Heart right ventricle (tissue), 16 donors: ENCODE measurements at regions not wholly inside any gene's neighbourhood (a gene's known extent, or its start where the extent isn't known, plus 50 kb on each side); places are given as distances from the start of the nearest gene placed in this dataset.

Experiments used
- ATAC-seq, 8 donors: fragments of 200-7000 bp; cut with Tn5 transposase; one replicate each; pipeline ENCODE4 v1.9.1; 2020; ENCODE audit warnings: mild to moderate bottlenecking in 8 of 8, moderate library complexity in 8 of 8, moderate number of reproducible peaks in 1 of 8
- DNase-seq, 2 donors: peaks; one replicate each; pipeline ENCODE4 v3.0.0-alpha.2; 2020
- H3K27ac ChIP-seq, 10 donors: fragments of 200-600 bp; sonication (generic) in 2 of 10; one replicate each; pipeline versions ENCODE4 v1.5.0 to v1.8.0; 2020 to 2022; ENCODE audit warnings: mild to moderate bottlenecking in 3 of 10
- H3K27me3 ChIP-seq, 7 donors: fragments of 200-600 bp; one replicate each; pipeline ENCODE4 v1.8.0; 2021 to 2022; ENCODE audit warnings: mild to moderate bottlenecking in 2 of 7
- H3K36me3 ChIP-seq, 9 donors: fragments of 200-600 bp; sonication (generic) in 1 of 9; one replicate each; pipeline versions ENCODE4 v1.5.0 to v1.8.0; 2020 to 2022; ENCODE audit warnings: mild to moderate bottlenecking in 2 of 9
- H3K4me1 ChIP-seq, 9 donors: fragments of 200-600 bp; sonication (generic) in 1 of 9; one replicate each; pipeline versions ENCODE4 v1.5.0 to v1.8.0; 2020 to 2022; ENCODE audit warnings: mild to moderate bottlenecking in 4 of 9
- H3K4me3 ChIP-seq, 10 donors: fragments of 200-600 bp; sonication (generic) in 2 of 10; one replicate each; pipeline versions ENCODE4 v1.5.0 to v1.8.0; 2020 to 2022; ENCODE audit warnings: mild to moderate bottlenecking in 7 of 10, moderate library complexity in 2 of 10
- H3K9me3 ChIP-seq, 11 donors: fragments of 200-600 bp in 10 of 11; sonication (generic) in 2 of 11; one replicate each; pipeline versions ENCODE4 v1.5.0 to v1.8.0; 2013 to 2022; ENCODE audit warnings: mild to moderate bottlenecking in 2 of 11, control low read depth in 1 of 11, moderate library complexity in 1 of 11
- WGBS, 2 donors: extraction: QIAGEN DNeasy Blood & Tissue Kit; methylation state at CpG; one replicate each; pipeline ENCODE4 v1.1.7; 2013; ENCODE audit warnings: inconsistent platforms in 1 of 2; 5-methylcytosine and 5-hydroxymethylcytosine counted together
- intact Hi-C, 10 donors: fragments of 100-400 bp; cut with DNase I; formaldehyde crosslinking; loops; one replicate each; pipeline versions ENCODE4 v1.11.1 to v1.14.2; 2022
- TF ChIP-seq, protein P1 (sequence below), 9 donors: fragments of 200-600 bp; sonication (generic) in 2 of 9; IDR thresholded peaks; one replicate each; pipeline versions ENCODE4 v1.5.0 to v1.8.0; 2021 to 2022; ENCODE audit warnings: antibody characterized with exemption in 9 of 9, mild to moderate bottlenecking in 5 of 9, moderate library complexity in 1 of 9
- donor health status: Arrhythmogenic right ventricular cardiomyopathy.
- donor health status: ischemic (EF 13 %, LVEDD 7.1; RV severe dilation, severe dysfunction).
- donor health status: healthy with polysubstance abuse.
- donor health status: DM: no; HTN: yes; CAD: no.
- donor health status: DM: no; HTN: no; CAD: no.
- donor health status: ischemic (EF 25% LVEDD 6.9; RV normal size, moderate dysfunction).
- donor health status: ischemic (EF 25% LVEDD 5.7; RV mildly dilated, moderate dysfunction).
- donor health status: healthy.
- donor health status: DM: yes; HTN: yes; CAD: no.
- donor health status: Ischemic cardiomyopathy.
- donor health status: ischemic (EF 35%, LVEDD 5.7; RV mildly dilated, moderate dysfunction).
- donor health status: nonischemic (EF 11% LVEDD 7.7; RV severe dilation, severe dysfunction).
- donor health status: DM: yes; HTN: yes; CAD: no.
- donor health status: PGD.
- donor health status: ischemic (EF 29% LVEDD 5.4; RV normal size, mild dysfunction).
- donor health status: nonischemic (EF 23%, LVEDD 6.1; RV moderate dilation, normal function).

DNA sequence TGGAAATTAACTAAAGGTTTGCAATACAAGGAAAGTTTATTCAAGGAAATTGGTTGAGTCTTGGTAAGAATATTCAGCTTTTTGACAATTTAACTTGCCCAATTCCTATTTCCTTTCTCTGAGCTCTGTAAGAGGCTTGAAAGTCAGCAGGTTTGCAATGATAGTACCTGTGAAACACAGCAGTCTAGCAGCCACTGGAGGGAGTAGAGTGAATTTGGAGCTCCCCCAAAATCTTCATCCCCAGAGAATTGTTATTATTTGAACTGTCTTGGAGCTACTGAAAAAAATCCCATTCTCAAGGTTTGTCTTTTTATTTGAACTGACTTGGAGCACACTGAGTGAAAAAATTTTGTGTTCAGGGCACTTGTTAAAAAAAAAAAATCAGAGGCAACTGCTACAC, 654.2 kb upstream of the PKN2 start:
- TF ChIP-seq, protein P1, sequence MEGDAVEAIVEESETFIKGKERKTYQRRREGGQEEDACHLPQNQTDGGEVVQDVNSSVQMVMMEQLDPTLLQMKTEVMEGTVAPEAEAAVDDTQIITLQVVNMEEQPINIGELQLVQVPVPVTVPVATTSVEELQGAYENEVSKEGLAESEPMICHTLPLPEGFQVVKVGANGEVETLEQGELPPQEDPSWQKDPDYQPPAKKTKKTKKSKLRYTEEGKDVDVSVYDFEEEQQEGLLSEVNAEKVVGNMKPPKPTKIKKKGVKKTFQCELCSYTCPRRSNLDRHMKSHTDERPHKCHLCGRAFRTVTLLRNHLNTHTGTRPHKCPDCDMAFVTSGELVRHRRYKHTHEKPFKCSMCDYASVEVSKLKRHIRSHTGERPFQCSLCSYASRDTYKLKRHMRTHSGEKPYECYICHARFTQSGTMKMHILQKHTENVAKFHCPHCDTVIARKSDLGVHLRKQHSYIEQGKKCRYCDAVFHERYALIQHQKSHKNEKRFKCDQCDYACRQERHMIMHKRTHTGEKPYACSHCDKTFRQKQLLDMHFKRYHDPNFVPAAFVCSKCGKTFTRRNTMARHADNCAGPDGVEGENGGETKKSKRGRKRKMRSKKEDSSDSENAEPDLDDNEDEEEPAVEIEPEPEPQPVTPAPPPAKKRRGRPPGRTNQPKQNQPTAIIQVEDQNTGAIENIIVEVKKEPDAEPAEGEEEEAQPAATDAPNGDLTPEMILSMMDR (IDR thresholded peaks at IDR 0.05): no peak
- Histone ChIP-seq H3K27me3 (no peaks in the 10 kb centered on the region), H3K9me3 (no peaks in the 10 kb centered on the region), H3K4me1 (no peaks in the 10 kb centered on the region), H3K4me3 (no peak overlapping the region), H3K36me3 (no peaks in the 10 kb centered on the region), H3K27ac (no peak overlapping the region)
- intact Hi-C loops: no loop called here
- DNase-seq (no peak), ATAC-seq (no peak)

DNA sequence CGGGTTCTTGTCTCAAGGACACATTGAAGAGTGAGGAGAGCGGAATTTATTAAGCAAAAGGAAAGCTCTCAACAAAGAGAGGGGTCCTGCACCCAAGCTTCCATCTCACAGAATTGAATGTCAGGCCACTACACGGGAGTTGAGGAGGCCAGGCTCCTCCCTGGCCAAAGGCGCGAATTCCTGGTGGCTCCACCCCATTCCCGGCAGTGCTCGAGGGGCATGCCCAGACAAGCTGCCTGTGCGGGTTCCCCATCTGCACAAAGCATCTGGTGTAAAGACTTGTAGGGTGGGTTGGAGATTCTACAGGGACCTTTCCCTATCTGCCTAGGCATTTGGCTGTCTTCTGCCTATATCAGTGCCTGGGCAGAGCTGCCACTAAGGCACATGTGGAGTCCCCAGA, 648.5 kb upstream of the PKN2 start:
- Histone ChIP-seq H3K27me3 (no peaks in the 10 kb centered on the region), H3K4me3 (no peak overlapping the region), H3K27ac (no peak overlapping the region), H3K9me3 (peaks cover 0 to 27% (median 17%) of the 10 kb centered on the region in 11 donors), H3K4me1 (no peaks in the 10 kb centered on the region), H3K36me3 (no peaks in the 10 kb centered on the region)
- 90 to 92% methylated on average over 8 of the region's 8 CpGs for WGBS, 2 donors
- TF ChIP-seq, protein P1 (IDR thresholded peaks at IDR 0.05): no peak
- ATAC-seq: no peak
- intact Hi-C loops: no loop called here
- no peak for DNase-seq

DNA sequence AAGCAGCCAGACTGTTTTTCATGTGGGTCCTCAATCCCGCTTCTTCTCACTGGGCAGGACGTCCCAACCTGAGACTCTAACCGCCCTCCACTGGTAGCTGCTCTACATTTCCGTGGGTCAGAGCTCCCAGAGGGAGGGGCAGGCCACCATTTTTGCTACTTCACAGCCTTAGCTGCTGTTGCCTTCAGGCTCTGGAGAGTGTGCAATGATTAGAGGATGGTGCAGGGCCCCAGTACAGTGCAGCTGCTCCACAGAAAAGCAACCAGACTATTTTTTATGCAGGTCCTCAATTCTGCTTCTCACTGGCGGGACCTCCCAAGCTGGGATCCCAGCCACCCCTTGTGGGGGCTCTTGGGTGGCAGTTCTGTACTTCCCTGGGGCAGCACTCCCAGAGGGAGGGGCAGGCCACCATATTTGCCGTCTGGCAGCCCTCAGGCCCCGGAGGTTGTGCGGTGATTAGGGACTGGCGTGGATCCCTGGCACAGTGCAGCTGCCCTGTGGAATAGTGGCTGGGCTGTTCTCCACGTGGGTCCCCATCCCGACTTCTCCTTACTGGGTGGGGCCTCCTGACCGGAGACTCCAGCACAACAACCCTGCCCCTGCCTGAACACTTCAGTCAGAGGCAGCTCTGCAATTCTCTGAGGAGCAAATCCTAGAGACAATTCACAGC, 647.6 kb upstream of the PKN2 start:
- no peaks in the 10 kb centered on the region for H3K4me1 ChIP-seq
- ATAC-seq: no peak
- no peaks in the 10 kb centered on the region for H3K36me3 ChIP-seq
- no peak overlapping the region for H3K4me3 ChIP-seq
- peaks cover 0 to 36% (median 17%) of the 10 kb centered on the region in 11 donors for H3K9me3 ChIP-seq
- no peak for DNase-seq
- TF ChIP-seq, protein P1 (IDR thresholded peaks at IDR 0.05): no peak
- intact Hi-C loops: no loop called here
- 80 to 86% methylated on average over 12 of the region's 12 CpGs for WGBS, 2 donors
- H3K27me3 ChIP-seq: no peaks in the 10 kb centered on the region
- no peak overlapping the region for H3K27ac ChIP-seq

- TF ChIP-seq, protein P1 (IDR thresholded peaks at IDR 0.05): no peak
- intact Hi-C loops: no loop called here
- H3K27me3 ChIP-seq: no peaks in the 10 kb centered on the region
- H3K27ac ChIP-seq: no peak overlapping the region
- no peaks in the 10 kb centered on the region for H3K4me1 ChIP-seq
- no peak overlapping the region for H3K4me3 ChIP-seq
- 79 to 84% methylated on average over 1 of the region's 1 CpG for WGBS, 2 donors
- DNase-seq (no peak), ATAC-seq (no peak)
- peaks cover 0 to 38% (median 17%) of the 10 kb centered on the region in 11 donors for H3K9me3 ChIP-seq
- H3K36me3 ChIP-seq: no peaks in the 10 kb centered on the region
These were observed 644.8 kb upstream of the PKN2 start for GRCh38 chr1:88039240-88039639.
